GM12878 (cell line): ENCODE measurements at regions not wholly inside any gene's neighbourhood (a gene's known extent, or its start where the extent isn't known, plus 50 kb on each side); places are given as distances from the start of the nearest gene placed in this dataset.

Experiments used
- ATAC-seq: fragments of 200-7000 bp; cut with Tn5 transposase; 3 replicates; pipeline ENCODE4 v1.9.1; 2020; ENCODE audit warnings: mild to moderate bottlenecking, moderate library complexity
- BruUV-seq: library from RNA; stranded (reverse); fragments of 400-500 nt; replicated peaks from 2 replicates; lab custom pipeline; 2021; lab: Mats Ljungman, UMichigan
- CTCF ChIA-PET: fragments of 300-600 bp; sonication (Branson Sonifier 250); formaldehyde crosslinking; extraction: SDS; loops from one replicate; lab custom pipeline; 2021; ENCODE audit warnings: inconsistent platforms; lab: Yijun Ruan, JAX
- POLR2A ChIA-PET: fragments of 350-600 bp; formaldehyde crosslinking; extraction: SDS; loops from one replicate; lab custom pipeline; 2021; ENCODE audit warnings: inconsistent platforms; lab: Charles Lee
- RAD21 ChIA-PET: fragments of 300-600 bp; sonication (Branson Sonifier 250); formaldehyde crosslinking; loops from one replicate; lab custom pipeline; 2023; ENCODE audit warnings: antibody characterized with exemption; ENCODE audit not compliant: unreplicated experiment; lab: Charles Lee
- SMC1A ChIA-PET: fragments of 300-600 bp; sonication (Branson Sonifier 250); formaldehyde crosslinking; loops from one replicate; lab custom pipeline; 2023; ENCODE audit not compliant: unreplicated experiment, uncharacterized antibody; lab: Charles Lee
- DNase-seq: peaks from one replicate; pipeline ENCODE4 v3.0.0-alpha.2; 2011; ENCODE audit warnings: low read depth, low spot score
- FAIRE-seq: peaks from 3 replicates; lab custom pipeline; 2011; peaks lifted over from hg19 to GRCh38; lab: Jason Lieb, UNC
- H2AFZ ChIP-seq: 2 replicates; pipeline ENCODE4 v1.6.0; 2011; ENCODE audit warnings: low read depth, low read length, control low read depth; ENCODE audit not compliant: control insufficient read depth
- H3K27ac ChIP-seq: 2 replicates; pipeline ENCODE4 v1.5.1; 2011; ENCODE audit warnings: control low read depth; ENCODE audit not compliant: control insufficient read depth, insufficient read depth
- H3K27me3 ChIP-seq, 2 experiments: replicated peaks in 1 of 2; 2 replicates each; pipeline versions ENCODE4 v1.6.0 to v1.6.1; 2011; ENCODE audit warnings: low read length in 1 of 2; ENCODE audit not compliant: control insufficient read depth in 2 of 2, insufficient read depth in 2 of 2
- H3K36me3 ChIP-seq, 2 experiments: 2 replicates each; pipeline ENCODE4 v1.5.1; 2011; ENCODE audit warnings: low read length in 1 of 2; ENCODE audit not compliant: control insufficient read depth in 2 of 2, insufficient read depth in 2 of 2
- H3K4me1 ChIP-seq: 2 replicates; pipeline ENCODE4 v1.6.1; 2011; ENCODE audit warnings: mild to moderate bottlenecking, low read length, moderate library complexity, mixed read lengths; ENCODE audit not compliant: control insufficient read depth, insufficient read depth
- H3K4me2 ChIP-seq: 2 replicates; pipeline ENCODE4 v1.6.0; 2011; ENCODE audit warnings: control low read depth; ENCODE audit not compliant: control insufficient read depth, insufficient read depth
- H3K4me3 ChIP-seq: fragments of 200-600 bp; sonication (generic); 2 replicates; pipeline ENCODE4 v1.5.1; 2016
- H3K79me2 ChIP-seq: 2 replicates; pipeline ENCODE4 v1.6.0; 2011; ENCODE audit warnings: low read length; ENCODE audit not compliant: control insufficient read depth, insufficient read depth
- H3K9ac ChIP-seq: 2 replicates; pipeline ENCODE4 v1.8.0; 2011; ENCODE audit warnings: low read length, control low read depth, mixed read lengths; ENCODE audit not compliant: control insufficient read depth, insufficient read depth
- H3K9me3 ChIP-seq: replicated peaks from 3 replicates; pipeline ENCODE4 v1.5.1; 2011; ENCODE audit warnings: mild to moderate bottlenecking, low read length; ENCODE audit not compliant: control insufficient read depth, insufficient read depth
- H4K20me1 ChIP-seq: 2 replicates; pipeline ENCODE4 v1.6.0; 2011; ENCODE audit not compliant: control insufficient read depth, insufficient read depth
- ATF7 ChIP-seq: fragments of 450-650 bp; IDR thresholded peaks from 2 replicates; pipeline ENCODE4 v1.6.1; 2016; ENCODE audit warnings: low read depth, mild to moderate bottlenecking
- BMI1 ChIP-seq: fragments of 450-650 bp; IDR thresholded peaks from 2 replicates; pipeline ENCODE4 v1.6.1; 2016; ENCODE audit warnings: mild to moderate bottlenecking, moderate library complexity, borderline replicate concordance
- CBX5 ChIP-seq: sonication (generic); IDR thresholded peaks from 2 replicates; pipeline ENCODE4 v1.6.1; 2016; ENCODE audit warnings: low read depth, moderate library complexity, mild to moderate bottlenecking, inconsistent platforms
- CEBPB ChIP-seq, 2 experiments: fragments of 150-350 bp in 1 of 2; IDR thresholded peaks; 2 replicates each; pipeline ENCODE4 v1.6.1; 2012 to 2014; ENCODE audit warnings: low read depth in 2 of 2, low read length in 2 of 2, borderline replicate concordance in 1 of 2, inconsistent platforms in 1 of 2
- EED ChIP-seq: sonication (generic); IDR thresholded peaks from 2 replicates; pipeline ENCODE4 v1.6.1; 2016; ENCODE audit warnings: antibody characterized with exemption, low read depth
- KAT2A ChIP-seq: conservative IDR thresholded peaks from 2 replicates; pipeline ENCODE4 v1.6.1; 2011; ENCODE audit warnings: low read depth, low read length; ENCODE audit not compliant: control insufficient read depth
- MEF2B ChIP-seq: fragments of 450-650 bp; IDR thresholded peaks from 2 replicates; pipeline ENCODE4 v1.6.1; 2018; ENCODE audit warnings: mild to moderate bottlenecking, moderate library complexity; ENCODE audit not compliant: partially characterized antibody, poor library complexity, severe bottlenecking
- MTA2 ChIP-seq: fragments of 450-650 bp; IDR thresholded peaks from 2 replicates; pipeline ENCODE4 v1.6.1; 2016; ENCODE audit warnings: low read depth, mild to moderate bottlenecking, moderate library complexity
- NFIC ChIP-seq: IDR thresholded peaks from 2 replicates; pipeline ENCODE4 v1.6.1; 2012; ENCODE audit warnings: low read depth, mild to moderate bottlenecking, inconsistent platforms, low read length, moderate library complexity
- RUNX3 ChIP-seq: IDR thresholded peaks from 2 replicates; pipeline ENCODE4 v1.6.1; 2012; ENCODE audit warnings: low read length, inconsistent platforms
- SMARCA5 ChIP-seq: fragments of 450-650 bp; IDR thresholded peaks from 2 replicates; pipeline ENCODE4 v1.6.1; 2017; ENCODE audit warnings: mild to moderate bottlenecking
- SP1 ChIP-seq: IDR thresholded peaks from one replicate; pipeline ENCODE4 v1.6.1; 2011; ENCODE audit warnings: low read depth, low read length
- SRF ChIP-seq, 2 experiments: IDR thresholded peaks; 2 replicates each; pipeline ENCODE4 v1.6.1; 2011; ENCODE audit warnings: low read depth in 2 of 2, low read length in 2 of 2, mild to moderate bottlenecking in 1 of 2, moderate library complexity in 1 of 2
- SUZ12 ChIP-seq: fragments of 200-600 bp; sonication (generic); IDR thresholded peaks from one replicate; pipeline ENCODE4 v1.6.1; 2018; ENCODE audit warnings: antibody characterized with exemption, mild to moderate bottlenecking; ENCODE audit not compliant: unreplicated experiment
- WGBS: methylation state at CpG from one replicate; pipeline ENCODE4 v1.1.6; 2016; ENCODE audit warnings: low lambda C conversion rate; ENCODE audit not compliant: insufficient replicate concordance, insufficient coverage; ENCODE audit errors: missing lambda C conversion rate; 5-methylcytosine and 5-hydroxymethylcytosine counted together
- in situ Hi-C: fragments of 300-500 bp; cut with MboI; formaldehyde crosslinking; loops from 9 replicates; pipeline ENCODE4 v1.14.3; 2018; ENCODE audit warnings: mixed read lengths
- intact Hi-C: fragments of 100-400 bp; cut with micrococcal nuclease; formaldehyde crosslinking; loops from one replicate; pipeline ENCODE4 v1.14.2; 2022; ENCODE audit not compliant: unreplicated experiment
- TF ChIP-seq, protein P1 (sequence below): fragments of 150-350 bp; IDR thresholded peaks from 2 replicates; pipeline ENCODE4 v1.6.1; 2014; ENCODE audit warnings: mild to moderate bottlenecking, low read depth, low read length
- TF ChIP-seq, protein P2 (sequence below): IDR thresholded peaks from 2 replicates; pipeline ENCODE4 v1.6.1; 2012; ENCODE audit warnings: improper control_type of control experiment, low read depth, low read length; ENCODE audit not compliant: insufficient replicate concordance

DNA sequence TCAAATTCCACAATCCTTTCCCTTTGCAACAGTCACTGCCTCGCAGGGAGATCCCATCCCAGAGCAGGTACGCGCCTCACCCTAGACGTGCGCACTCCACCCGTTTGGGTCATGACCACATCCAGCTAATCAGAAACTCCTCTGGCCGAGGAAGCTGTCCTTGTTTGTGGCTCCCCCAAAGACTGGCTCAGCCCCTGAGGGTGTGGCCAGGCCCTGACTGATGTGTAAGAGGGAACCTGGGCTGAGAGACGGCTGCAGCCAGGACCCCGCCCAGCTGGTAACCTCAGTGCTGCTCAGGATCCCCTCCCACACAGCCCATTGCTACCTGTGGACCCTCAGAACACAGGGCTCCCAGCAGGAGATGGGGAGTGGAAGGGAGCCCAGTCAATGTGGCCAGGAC, 183.2 kb upstream of the SFSWAP start:
- ChIA-PET CTCF (no interaction called here), RAD21 (no interaction called here), POLR2A (no interaction called here), SMC1A (no interaction called here)
- Histone ChIP-seq H3K9me3 (no peaks in the 10 kb centered on the region), H4K20me1 (no peaks in the 10 kb centered on the region), H3K9ac (no peak overlapping the region), H3K27me3 (no peaks in the 10 kb centered on the region), H2AFZ (no peak overlapping the region), H3K4me3 (no peak overlapping the region), H3K27ac (no peak overlapping the region), H3K36me3 (no peaks in the 10 kb centered on the region), H3K4me1 (no peaks in the 10 kb centered on the region), H3K79me2 (no peaks in the 10 kb centered on the region), H3K4me2 (no peak overlapping the region)
- no peak for DNase-seq
- in situ Hi-C loops, result no loop called here
- TF ChIP-seq CEBPB (IDR thresholded peaks at IDR 0.05; ENCODE audit: borderline replicate concordance in 1 of 2, low read depth in 2 of 2, low read length in 2 of 2), result no peak
- TF ChIP-seq BMI1, result no peak
- TF ChIP-seq, protein P1, sequence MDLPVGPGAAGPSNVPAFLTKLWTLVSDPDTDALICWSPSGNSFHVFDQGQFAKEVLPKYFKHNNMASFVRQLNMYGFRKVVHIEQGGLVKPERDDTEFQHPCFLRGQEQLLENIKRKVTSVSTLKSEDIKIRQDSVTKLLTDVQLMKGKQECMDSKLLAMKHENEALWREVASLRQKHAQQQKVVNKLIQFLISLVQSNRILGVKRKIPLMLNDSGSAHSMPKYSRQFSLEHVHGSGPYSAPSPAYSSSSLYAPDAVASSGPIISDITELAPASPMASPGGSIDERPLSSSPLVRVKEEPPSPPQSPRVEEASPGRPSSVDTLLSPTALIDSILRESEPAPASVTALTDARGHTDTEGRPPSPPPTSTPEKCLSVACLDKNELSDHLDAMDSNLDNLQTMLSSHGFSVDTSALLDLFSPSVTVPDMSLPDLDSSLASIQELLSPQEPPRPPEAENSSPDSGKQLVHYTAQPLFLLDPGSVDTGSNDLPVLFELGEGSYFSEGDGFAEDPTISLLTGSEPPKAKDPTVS, result no peak
- TF ChIP-seq SP1, result no peak
- TF ChIP-seq RUNX3, result no peak
- no peak for TF ChIP-seq NFIC
- no peak for TF ChIP-seq EED
- TF ChIP-seq MTA2, result no peak
- no peak for TF ChIP-seq ATF7
- TF ChIP-seq SMARCA5, result no peak
- TF ChIP-seq SUZ12, result no peak
- TF ChIP-seq CBX5, result no peak
- TF ChIP-seq KAT2A, result no peak
- TF ChIP-seq SRF (IDR thresholded peaks at IDR 0.05; ENCODE audit: low read depth in 2 of 2, low read length in 2 of 2), result no peak
- TF ChIP-seq, protein P2, sequence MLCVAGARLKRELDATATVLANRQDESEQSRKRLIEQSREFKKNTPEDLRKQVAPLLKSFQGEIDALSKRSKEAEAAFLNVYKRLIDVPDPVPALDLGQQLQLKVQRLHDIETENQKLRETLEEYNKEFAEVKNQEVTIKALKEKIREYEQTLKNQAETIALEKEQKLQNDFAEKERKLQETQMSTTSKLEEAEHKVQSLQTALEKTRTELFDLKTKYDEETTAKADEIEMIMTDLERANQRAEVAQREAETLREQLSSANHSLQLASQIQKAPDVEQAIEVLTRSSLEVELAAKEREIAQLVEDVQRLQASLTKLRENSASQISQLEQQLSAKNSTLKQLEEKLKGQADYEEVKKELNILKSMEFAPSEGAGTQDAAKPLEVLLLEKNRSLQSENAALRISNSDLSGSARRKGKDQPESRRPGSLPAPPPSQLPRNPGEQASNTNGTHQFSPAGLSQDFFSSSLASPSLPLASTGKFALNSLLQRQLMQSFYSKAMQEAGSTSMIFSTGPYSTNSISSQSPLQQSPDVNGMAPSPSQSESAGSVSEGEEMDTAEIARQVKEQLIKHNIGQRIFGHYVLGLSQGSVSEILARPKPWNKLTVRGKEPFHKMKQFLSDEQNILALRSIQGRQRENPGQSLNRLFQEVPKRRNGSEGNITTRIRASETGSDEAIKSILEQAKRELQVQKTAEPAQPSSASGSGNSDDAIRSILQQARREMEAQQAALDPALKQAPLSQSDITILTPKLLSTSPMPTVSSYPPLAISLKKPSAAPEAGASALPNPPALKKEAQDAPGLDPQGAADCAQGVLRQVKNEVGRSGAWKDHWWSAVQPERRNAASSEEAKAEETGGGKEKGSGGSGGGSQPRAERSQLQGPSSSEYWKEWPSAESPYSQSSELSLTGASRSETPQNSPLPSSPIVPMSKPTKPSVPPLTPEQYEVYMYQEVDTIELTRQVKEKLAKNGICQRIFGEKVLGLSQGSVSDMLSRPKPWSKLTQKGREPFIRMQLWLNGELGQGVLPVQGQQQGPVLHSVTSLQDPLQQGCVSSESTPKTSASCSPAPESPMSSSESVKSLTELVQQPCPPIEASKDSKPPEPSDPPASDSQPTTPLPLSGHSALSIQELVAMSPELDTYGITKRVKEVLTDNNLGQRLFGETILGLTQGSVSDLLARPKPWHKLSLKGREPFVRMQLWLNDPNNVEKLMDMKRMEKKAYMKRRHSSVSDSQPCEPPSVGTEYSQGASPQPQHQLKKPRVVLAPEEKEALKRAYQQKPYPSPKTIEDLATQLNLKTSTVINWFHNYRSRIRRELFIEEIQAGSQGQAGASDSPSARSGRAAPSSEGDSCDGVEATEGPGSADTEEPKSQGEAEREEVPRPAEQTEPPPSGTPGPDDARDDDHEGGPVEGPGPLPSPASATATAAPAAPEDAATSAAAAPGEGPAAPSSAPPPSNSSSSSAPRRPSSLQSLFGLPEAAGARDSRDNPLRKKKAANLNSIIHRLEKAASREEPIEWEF, result no peak
- TF ChIP-seq MEF2B, result no peak
- 56% methylated on average over 9 of the region's 9 CpGs for WGBS
- ATAC-seq, result no peak
- no peak for FAIRE-seq
- no TSS peak for BruUV-seq
- intact Hi-C loops, result no loop called here
